ENCODE measurements at regions not wholly inside any gene's neighbourhood (a gene's known extent, or its start where the extent isn't known, plus 50 kb on each side); places are given as distances from the start of the nearest gene placed in this dataset.

DNA sequence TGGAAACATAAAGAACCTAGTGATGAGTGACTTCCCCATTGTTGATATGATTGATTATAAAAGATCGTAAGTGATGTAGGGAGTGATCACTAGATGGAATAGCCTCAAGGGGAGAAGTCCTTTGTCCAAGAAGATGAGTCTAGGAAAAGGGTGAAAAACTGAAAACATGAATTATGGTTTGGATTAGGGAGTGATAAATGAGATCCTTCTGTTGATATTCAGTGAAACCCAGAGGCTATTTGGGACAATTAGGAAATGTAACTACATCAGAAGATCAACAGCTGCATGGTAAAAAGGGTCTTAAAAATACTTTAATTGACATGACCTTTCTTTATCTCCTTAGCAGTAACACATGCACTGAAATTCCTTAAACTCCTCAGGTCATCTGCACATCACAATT is 124.0 kb upstream of the UNC5C start:
- H3K4me1 ChIP-seq: no peaks in the 10 kb centered on the region
- H3K27ac ChIP-seq: no peak overlapping the region
- no peaks in the 10 kb centered on the region for H3K36me3 ChIP-seq
- intact Hi-C loops (cut with DNase I; ENCODE audit: low total_unique reads): no loop called here
- no peak for DNase-seq
- WGBS, 5 donors: 80 to 92% (median 90%) methylated on average over 1 of the region's 1 CpG
- TF ChIP-seq, protein P1, sequence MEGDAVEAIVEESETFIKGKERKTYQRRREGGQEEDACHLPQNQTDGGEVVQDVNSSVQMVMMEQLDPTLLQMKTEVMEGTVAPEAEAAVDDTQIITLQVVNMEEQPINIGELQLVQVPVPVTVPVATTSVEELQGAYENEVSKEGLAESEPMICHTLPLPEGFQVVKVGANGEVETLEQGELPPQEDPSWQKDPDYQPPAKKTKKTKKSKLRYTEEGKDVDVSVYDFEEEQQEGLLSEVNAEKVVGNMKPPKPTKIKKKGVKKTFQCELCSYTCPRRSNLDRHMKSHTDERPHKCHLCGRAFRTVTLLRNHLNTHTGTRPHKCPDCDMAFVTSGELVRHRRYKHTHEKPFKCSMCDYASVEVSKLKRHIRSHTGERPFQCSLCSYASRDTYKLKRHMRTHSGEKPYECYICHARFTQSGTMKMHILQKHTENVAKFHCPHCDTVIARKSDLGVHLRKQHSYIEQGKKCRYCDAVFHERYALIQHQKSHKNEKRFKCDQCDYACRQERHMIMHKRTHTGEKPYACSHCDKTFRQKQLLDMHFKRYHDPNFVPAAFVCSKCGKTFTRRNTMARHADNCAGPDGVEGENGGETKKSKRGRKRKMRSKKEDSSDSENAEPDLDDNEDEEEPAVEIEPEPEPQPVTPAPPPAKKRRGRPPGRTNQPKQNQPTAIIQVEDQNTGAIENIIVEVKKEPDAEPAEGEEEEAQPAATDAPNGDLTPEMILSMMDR (IDR thresholded peaks at IDR 0.05): no peak
- H3K9me3 ChIP-seq: no peaks in the 10 kb centered on the region
- no peak overlapping the region for H3K4me3 ChIP-seq
- no peaks in the 10 kb centered on the region for H3K27me3 ChIP-seq

- no peak for TF ChIP-seq POLR2A (IDR thresholded peaks at IDR 0.05)
- WGBS, 5 donors: 66 to 69% (median 68%) methylated on average over 3 of the region's 3 CpGs
- Histone ChIP-seq H3K4me3 (no peak overlapping the region), H3K9me3 (peaks cover 0 to 22% (median 7%) of the 10 kb centered on the region in 4 donors), H3K36me3 (no peaks in the 10 kb centered on the region), H3K4me1 (no peaks in the 10 kb centered on the region), H3K27ac (no peak overlapping the region), H3K27me3 (no peaks in the 10 kb centered on the region)
- intact Hi-C loops (cut with DNase I; ENCODE audit: low total_unique reads): no loop called here
- no peak for DNase-seq
Observed at GRCh38 chr4:95660719-95661118, 111.9 kb upstream of the UNC5C start.

- TF ChIP-seq POLR2A (IDR thresholded peaks at IDR 0.05): no peak
- TF ChIP-seq POLR2AphosphoS5 (IDR thresholded peaks at IDR 0.05): no peak
- Histone ChIP-seq H3K4me1 (no peaks in the 10 kb centered on the region), H3K27ac (no peak overlapping the region), H3K4me3 (no peak overlapping the region), H3K36me3 (no peaks in the 10 kb centered on the region), H3K9me3 (peaks cover 0 to 12% (median 3%) of the 10 kb centered on the region in 4 donors), H3K27me3 (no peaks in the 10 kb centered on the region)
- intact Hi-C loops (cut with DNase I; ENCODE audit: low total_unique reads): no loop called here
- 80 to 88% (median 81%) methylated on average over 1 of the region's 1 CpG for WGBS, 5 donors
- DNase-seq: no peak
Observed at GRCh38 chr4:95651891-95652290, 103.1 kb upstream of the UNC5C start.

- H3K36me3 ChIP-seq: no peaks in the 10 kb centered on the region
- no peaks in the 10 kb centered on the region for H3K9me3 ChIP-seq
- H3K4me1 ChIP-seq: no peaks in the 10 kb centered on the region
- intact Hi-C loops (cut with DNase I; ENCODE audit: low total_unique reads): no loop called here
- no peak for DNase-seq
- H3K4me3 ChIP-seq: no peak overlapping the region
- H3K27ac ChIP-seq: no peak overlapping the region
- no peaks in the 10 kb centered on the region for H3K27me3 ChIP-seq
- TF ChIP-seq EP300 (IDR thresholded peaks at IDR 0.05) (no peak), POLR2A (IDR thresholded peaks at IDR 0.05) (no peak), POLR2AphosphoS5 (IDR thresholded peaks at IDR 0.05) (no peak)
- TF ChIP-seq, protein P1 (IDR thresholded peaks at IDR 0.05): no peak
Observed at GRCh38 chr4:95644417-95644816, 95.6 kb upstream of the UNC5C start.

GRCh38 chr4:95643627-95644026 is 94.9 kb upstream of the UNC5C start:
- TF ChIP-seq, protein P1 (IDR thresholded peaks at IDR 0.05): no peak
- TF ChIP-seq POLR2AphosphoS5 (IDR thresholded peaks at IDR 0.05) (no peak), POLR2A (IDR thresholded peaks at IDR 0.05) (no peak), EP300 (IDR thresholded peaks at IDR 0.05) (no peak)
- WGBS, 5 donors: 9 to 36% (median 25%) methylated on average over 1 of the region's 1 CpG
- Histone ChIP-seq H3K27ac (no peak overlapping the region), H3K4me1 (no peaks in the 10 kb centered on the region), H3K9me3 (no peaks in the 10 kb centered on the region), H3K27me3 (no peaks in the 10 kb centered on the region), H3K36me3 (no peaks in the 10 kb centered on the region), H3K4me3 (no peak overlapping the region)
- intact Hi-C loops (cut with DNase I; ENCODE audit: low total_unique reads): no loop called here
- DNase-seq: no peak

DNA sequence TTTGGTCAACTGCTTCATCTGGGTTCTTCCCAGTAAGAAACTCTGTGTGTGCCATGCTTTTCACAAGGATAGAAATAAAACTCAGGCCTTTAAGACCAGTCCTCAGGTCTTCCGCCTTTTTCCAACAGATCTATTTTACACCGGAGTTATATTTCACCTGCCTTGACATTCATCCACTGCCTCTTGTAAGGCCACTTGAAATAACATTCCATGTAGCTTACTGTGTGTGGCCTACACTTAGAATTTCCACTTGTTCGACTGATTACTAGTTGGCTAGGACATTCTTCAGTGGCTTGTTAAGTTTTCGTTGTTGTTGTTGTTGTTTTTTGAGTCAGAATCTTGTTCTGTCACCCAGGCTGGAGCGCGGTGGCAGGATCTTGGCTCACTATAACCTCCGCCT is 92.8 kb upstream of the UNC5C start:
- no peak for DNase-seq
- H3K36me3 ChIP-seq: no peaks in the 10 kb centered on the region
- no peak for TF ChIP-seq POLR2A (IDR thresholded peaks at IDR 0.05)
- TF ChIP-seq EP300 (IDR thresholded peaks at IDR 0.05): no peak
- TF ChIP-seq POLR2AphosphoS5 (IDR thresholded peaks at IDR 0.05): no peak
- TF ChIP-seq, protein P1 (IDR thresholded peaks at IDR 0.05): no peak
- no peak overlapping the region for H3K4me3 ChIP-seq
- H3K27me3 ChIP-seq: no peaks in the 10 kb centered on the region
- no peak overlapping the region for H3K27ac ChIP-seq
- intact Hi-C loops (cut with DNase I; ENCODE audit: low total_unique reads): no loop called here
- no peaks in the 10 kb centered on the region for H3K4me1 ChIP-seq
- no peaks in the 10 kb centered on the region for H3K9me3 ChIP-seq
- WGBS, 5 donors: 94 to 97% (median 96%) methylated on average over 7 of the region's 7 CpGs

All from stomach (tissue), 8 donors.